BJ (cell line): ENCODE measurements at regions not wholly inside any gene's neighbourhood (a gene's known extent, or its start where the extent isn't known, plus 50 kb on each side); places are given as distances from the start of the nearest gene placed in this dataset.

ENCODE experiments used
- CTCF ChIA-PET: fragments of 350-600 bp; formaldehyde crosslinking; extraction: SDS; loops from one replicate; lab custom pipeline; 2021; ENCODE audit warnings: antibody characterized with exemption, inconsistent platforms; lab: Yijun Ruan, JAX
- POLR2A ChIA-PET: fragments of 300-600 bp; sonication (Branson Sonifier 250); formaldehyde crosslinking; extraction: SDS; loops from one replicate; lab custom pipeline; 2021; ENCODE audit warnings: antibody characterized with exemption; lab: Charles Lee
- DNase-seq: peaks from one replicate; pipeline ENCODE4 v3.0.0-alpha.2; 2011; ENCODE audit warnings: low read depth
- H3K27me3 ChIP-seq: 2 replicates; pipeline ENCODE4 v1.6.0; 2011; ENCODE audit warnings: low read length; ENCODE audit not compliant: control insufficient read depth, insufficient read depth
- H3K36me3 ChIP-seq: 2 replicates; pipeline ENCODE4 v1.5.1; 2011; ENCODE audit warnings: low read length; ENCODE audit not compliant: control insufficient read depth, insufficient read depth
- H3K4me3 ChIP-seq: 2 replicates; pipeline ENCODE4 v1.5.1; 2011; ENCODE audit warnings: low read depth, mild to moderate bottlenecking, control low read depth, low read length
- CTCF ChIP-seq: IDR thresholded peaks from 2 replicates; pipeline ENCODE4 v1.5.1; 2011; ENCODE audit warnings: low read depth, mild to moderate bottlenecking, control low read depth, inconsistent platforms, low read length, moderate library complexity; ENCODE audit not compliant: insufficient read depth

- TF ChIP-seq CTCF: no peak
- no peaks in the 10 kb centered on the region for H3K36me3 ChIP-seq
- no peak for DNase-seq
- no peak overlapping the region for H3K4me3 ChIP-seq
- no peaks in the 10 kb centered on the region; the same call in 1 of the 2 replicates for H3K27me3 ChIP-seq
- ChIA-PET CTCF (no interaction called here), POLR2A (no interaction called here)
These were observed 168.6 kb downstream of the RNF144B start for GRCh38 chr6:18555750-18556149.

- ChIA-PET CTCF (no interaction called here), POLR2A (no interaction called here)
- TF ChIP-seq CTCF: no peak
- Histone ChIP-seq H3K4me3 (no peak overlapping the region), H3K27me3 (no peaks in the 10 kb centered on the region), H3K36me3 (no peaks in the 10 kb centered on the region)
- DNase-seq: no peak
These were observed 174.0 kb downstream of the RNF144B start for GRCh38 chr6:18561037-18561750.

GRCh38 chr6:18562726-18563125 lies 175.6 kb downstream of the RNF144B start:
- no peak overlapping the region for H3K4me3 ChIP-seq
- DNase-seq: no peak
- ChIA-PET CTCF (no interaction called here), POLR2A (no interaction called here)
- no peaks in the 10 kb centered on the region for H3K27me3 ChIP-seq
- no peaks in the 10 kb centered on the region for H3K36me3 ChIP-seq
- no peak for TF ChIP-seq CTCF

- CTCF ChIA-PET: interaction anchor here (0.9 kb wide), 1 partner anchor 56 kb away, joined by 3 read pairs; no protein-coding TSS in a partner anchor
- POLR2A ChIA-PET: no interaction called here
- TF ChIP-seq CTCF: no peak
- H3K36me3 ChIP-seq: no peaks in the 10 kb centered on the region
- no peak overlapping the region for H3K4me3 ChIP-seq
- no peaks in the 10 kb centered on the region for H3K27me3 ChIP-seq
- no peak for DNase-seq
These were observed 177.6 kb downstream of the RNF144B start for GRCh38 chr6:18564775-18565174.

- DNase-seq: no peak
- H3K36me3 ChIP-seq: no peaks in the 10 kb centered on the region
- no peaks in the 10 kb centered on the region for H3K27me3 ChIP-seq
- CTCF ChIA-PET: interaction anchor here (0.9 kb wide), 1 partner anchor 55 kb away, joined by 3 read pairs; no protein-coding TSS in a partner anchor
- no peak for TF ChIP-seq CTCF
- POLR2A ChIA-PET: no interaction called here
- no peak overlapping the region for H3K4me3 ChIP-seq
These were observed 178.1 kb downstream of the RNF144B start for GRCh38 chr6:18565231-18565630.
